GM21717 (cell line): ENCODE measurements at regions not wholly inside any gene's neighbourhood (a gene's known extent, or its start where the extent isn't known, plus 50 kb on each side); places are given as distances from the start of the nearest gene placed in this dataset.

Experiments
- ATAC-seq: cut with Tn5 transposase; IDR thresholded peaks from one replicate; pipeline ENCODE4 v1.9.1; 2021; ENCODE audit warnings: mild to moderate bottlenecking, moderate library complexity; ENCODE audit not compliant: unreplicated experiment

DNA sequence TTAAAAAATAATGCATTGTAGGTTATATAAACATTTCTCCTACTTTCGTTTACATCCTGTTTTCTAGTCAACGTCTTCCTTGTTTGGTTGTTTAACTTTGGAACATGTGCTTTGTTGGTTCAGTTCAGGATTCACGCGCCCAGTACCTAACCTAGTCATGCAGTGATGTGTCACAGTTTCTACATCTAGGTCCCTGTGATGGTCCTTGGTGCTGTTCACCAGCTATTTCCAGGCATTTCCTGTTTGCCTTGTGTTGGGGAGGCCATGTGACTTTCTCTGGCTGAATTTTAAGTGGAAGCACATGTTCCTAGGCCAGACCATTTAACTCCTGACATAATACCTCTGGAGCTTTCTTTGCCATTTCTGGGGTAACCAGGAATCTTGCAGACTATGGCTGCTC lies 292.3 kb downstream of the SMARCA2 start:
- no peak for ATAC-seq

DNA sequence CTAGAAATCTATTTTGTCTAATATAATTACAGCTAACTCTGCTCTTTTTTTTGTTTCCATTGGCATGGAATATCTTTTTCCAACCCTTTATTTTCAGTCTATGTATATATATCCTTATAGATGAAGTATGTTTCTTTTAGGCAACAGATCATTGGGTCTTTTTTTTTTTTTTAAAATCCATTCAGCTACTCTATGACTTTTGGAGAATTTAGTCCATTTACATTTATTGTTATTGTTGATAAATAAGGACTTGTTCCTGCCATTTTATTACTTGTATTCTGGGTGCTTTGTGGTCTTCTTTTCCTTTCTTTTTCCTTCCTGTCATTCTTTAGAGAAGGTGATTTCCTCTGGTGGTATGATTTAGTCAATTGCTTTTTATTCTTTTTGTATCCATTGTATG lies 296.8 kb downstream of the SMARCA2 start:
- ATAC-seq = no peak

GRCh38 chr9:2313512-2313911 lies 298.4 kb downstream of the SMARCA2 start:
- no peak for ATAC-seq

GRCh38 chr9:2317591-2317990 lies 302.4 kb downstream of the SMARCA2 start:
- ATAC-seq = no peak

- ATAC-seq = no peak
These were observed 302.2 kb upstream of the VLDLR start for GRCh38 chr9:2319421-2319820.

GRCh38 chr9:2320114-2320513 lies 301.5 kb upstream of the VLDLR start:
- no peak for ATAC-seq

DNA sequence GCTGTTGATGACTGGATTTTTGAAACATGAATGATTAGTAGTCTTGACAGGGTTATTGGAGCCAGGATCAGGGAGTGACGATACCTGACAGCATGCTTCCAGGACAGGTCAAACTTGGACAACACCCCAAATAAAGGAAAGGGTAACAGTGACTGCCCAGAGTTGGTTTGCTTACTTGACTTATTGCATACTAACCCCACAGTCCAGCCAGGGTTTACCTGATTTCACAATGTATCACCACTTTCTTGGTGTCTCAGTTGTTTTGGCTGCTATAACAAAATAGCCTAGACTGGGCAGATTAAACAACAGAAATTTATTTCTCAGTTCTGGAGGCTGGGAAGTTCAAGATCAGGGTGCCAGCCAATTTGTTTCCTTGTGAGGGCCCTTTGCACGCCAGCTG lies 301.0 kb upstream of the VLDLR start:
- no peak for ATAC-seq

- no peak for ATAC-seq
These were observed 300.0 kb upstream of the VLDLR start for GRCh38 chr9:2321523-2322148.

DNA sequence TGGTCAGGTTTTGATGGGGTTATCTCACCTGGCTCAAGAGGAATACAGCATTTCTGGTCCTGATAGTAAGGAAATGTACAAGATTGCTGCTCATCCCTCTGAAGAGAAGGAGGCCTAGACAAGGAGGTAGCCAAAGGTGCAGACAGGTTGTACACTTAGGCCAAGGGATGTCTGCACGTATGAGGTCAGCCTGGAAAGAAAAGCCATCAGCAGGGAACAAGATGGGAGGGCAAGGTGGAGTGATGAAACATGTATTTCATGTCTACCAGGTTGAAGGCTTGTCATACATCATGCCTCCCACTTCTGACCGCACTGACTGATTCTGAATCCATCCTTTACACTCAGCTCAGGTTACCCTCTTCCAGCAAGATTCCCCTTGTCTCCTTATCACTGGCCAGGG lies 296.8 kb upstream of the VLDLR start:
- ATAC-seq = no peak

DNA sequence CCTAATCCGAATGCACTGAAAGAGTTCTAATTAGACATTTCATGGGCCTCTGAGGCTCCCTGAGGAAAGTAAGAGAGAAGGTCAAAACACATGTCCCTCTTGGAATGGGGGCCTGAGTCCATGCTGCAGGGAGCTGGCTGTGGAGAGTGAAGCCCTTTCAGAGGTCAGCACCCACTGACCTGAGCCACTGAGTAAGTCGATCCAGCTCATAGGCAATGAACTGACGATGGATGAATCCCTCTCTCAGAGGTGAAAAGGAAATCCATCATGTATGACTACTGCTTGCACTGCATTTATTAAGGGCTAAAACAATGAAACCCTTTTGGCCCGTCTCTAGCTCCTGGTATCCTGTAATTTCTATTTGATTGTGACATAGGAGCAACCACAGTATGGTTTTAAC lies 288.9 kb upstream of the VLDLR start:
- ATAC-seq = no peak

DNA sequence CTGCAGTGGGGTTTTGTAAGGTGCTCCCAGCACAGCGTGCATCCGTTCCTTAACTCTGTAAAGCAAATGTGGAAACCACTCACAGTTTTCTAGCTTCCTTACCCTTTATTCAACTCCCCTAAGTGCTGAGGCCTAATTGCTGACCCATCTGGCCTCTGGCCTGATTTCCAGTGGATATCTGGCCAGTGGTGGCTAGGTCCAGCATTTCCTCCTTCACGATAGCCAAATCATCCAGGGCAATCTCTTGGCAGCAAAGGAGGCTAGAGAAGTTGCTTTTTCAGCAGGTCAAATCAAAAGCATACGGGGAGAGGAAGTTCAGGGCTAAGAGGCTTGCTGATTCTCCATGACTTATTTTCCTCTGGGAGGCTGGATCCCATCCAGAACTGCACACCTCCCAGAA lies 286.3 kb upstream of the VLDLR start:
- ATAC-seq = no peak

- ATAC-seq = no peak
These were observed 285.5 kb upstream of the VLDLR start for GRCh38 chr9:2336055-2336454.

DNA sequence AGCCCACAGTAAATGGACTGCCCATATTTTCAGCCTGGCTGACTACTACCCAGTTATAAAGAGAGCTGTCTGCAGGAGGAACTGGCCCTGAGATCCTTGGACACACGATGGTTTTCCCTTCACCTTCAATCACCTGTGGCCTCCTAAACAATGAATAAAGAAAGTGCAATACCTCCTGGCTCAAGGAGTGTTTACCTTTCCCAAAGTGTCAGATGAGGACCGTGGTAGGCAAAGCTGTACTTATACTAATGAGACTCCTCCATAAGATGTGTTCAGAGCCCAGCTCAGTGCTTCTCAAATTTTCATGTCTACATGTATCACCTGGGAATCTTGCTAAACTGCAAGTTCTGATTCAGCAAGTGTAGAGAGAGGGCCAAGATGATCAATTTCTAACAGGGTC lies 284.5 kb upstream of the VLDLR start:
- no peak for ATAC-seq

DNA sequence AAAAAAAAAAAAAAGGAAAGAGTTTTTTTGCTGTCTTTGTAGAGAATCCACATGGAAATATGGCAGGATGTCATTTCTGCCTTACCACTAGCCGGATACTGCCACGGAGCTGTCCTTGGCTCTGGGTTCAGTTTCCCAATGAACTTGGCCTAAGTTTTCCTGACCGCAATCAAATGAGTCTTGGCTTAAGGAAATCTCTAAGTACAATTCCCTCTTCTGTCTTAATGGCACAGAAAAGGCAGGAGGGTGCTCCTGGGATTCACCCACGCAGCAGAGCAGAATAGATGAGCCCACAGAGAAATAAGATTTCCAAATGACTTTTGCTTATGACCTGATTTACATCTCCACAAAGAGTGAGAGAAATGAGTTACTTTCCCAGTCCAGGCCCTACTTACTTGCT lies 284.0 kb upstream of the VLDLR start:
- ATAC-seq = no peak

- ATAC-seq = no peak
These were observed 282.7 kb upstream of the VLDLR start for GRCh38 chr9:2338777-2339365.

GRCh38 chr9:2339416-2339815 lies 282.2 kb upstream of the VLDLR start:
- no peak for ATAC-seq

DNA sequence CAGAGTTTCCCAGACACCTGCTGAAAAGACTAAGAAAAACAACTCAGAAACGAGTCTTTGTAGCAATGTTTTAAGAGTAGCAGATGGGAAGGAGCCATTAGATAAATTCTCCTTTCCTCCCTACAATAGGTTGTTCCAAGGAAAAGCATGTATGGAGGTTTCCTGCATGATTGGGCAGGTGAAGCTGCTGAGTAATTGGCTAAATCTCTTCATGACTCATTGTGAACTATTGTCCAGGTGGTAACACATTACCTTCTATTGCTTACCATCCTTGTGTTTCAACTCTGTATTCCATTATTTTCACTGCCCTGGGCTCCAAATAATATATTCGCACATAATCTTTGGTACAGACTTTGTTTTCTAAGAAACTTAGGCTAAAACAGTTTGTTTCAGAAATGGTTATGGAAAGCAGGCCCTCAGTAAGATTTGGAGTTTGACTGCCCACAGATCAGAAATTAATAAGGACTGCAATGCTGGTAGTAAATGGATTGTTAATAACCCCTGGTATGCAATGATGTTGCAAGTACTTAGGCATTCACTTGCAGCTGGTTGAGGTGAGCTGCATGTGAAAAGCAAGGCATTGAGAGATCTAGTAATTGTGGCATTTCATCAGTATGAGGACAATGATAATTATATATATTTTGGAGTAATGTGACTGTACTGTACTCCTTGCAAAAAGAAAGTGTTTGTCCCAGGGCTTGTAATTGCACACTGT lies 281.4 kb upstream of the VLDLR start:
- no peak for ATAC-seq

GRCh38 chr9:2341126-2341525 lies 280.5 kb upstream of the VLDLR start:
- ATAC-seq = no peak

DNA sequence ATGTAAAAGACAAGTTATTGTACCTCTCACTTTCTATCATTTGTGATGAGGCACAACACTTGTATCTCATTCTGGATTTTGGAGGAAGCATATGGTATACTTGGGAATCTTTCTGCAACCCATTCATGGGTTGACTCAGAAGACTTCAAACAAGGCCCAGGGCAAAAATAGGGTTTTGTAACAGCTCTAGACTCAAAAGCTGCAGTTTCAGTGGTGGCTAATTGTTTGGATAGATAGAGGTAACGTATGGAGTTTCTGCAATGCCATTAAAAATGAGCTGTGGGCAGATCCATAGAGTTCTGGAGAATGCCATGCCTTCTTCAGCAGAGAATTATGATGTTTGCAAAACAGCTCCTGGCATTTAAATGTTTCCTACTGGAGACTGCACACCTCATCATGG lies 279.6 kb upstream of the VLDLR start:
- no peak for ATAC-seq

DNA sequence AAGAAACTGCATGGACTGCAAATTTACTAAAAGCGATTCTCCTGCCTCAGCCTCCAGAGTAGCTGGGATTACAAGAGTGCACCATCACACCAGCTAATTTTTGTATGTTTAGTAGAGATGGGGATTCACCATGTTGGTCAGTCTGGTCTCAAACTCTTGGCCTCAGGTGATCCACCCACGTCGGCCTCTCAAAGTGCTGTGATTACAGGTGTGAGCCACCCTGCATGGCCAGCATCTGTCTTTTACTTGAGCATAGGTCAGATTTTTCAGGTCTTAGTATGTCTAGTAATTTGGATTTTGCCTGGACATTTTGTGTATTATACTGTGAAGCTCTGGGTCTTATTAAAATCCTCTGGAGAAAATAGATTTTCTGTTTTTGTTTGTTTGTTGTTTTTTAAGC lies 277.8 kb upstream of the VLDLR start:
- no peak for ATAC-seq

- ATAC-seq = no peak
These were observed 277.2 kb upstream of the VLDLR start for GRCh38 chr9:2344436-2344835.

- no peak for ATAC-seq
These were observed 276.6 kb upstream of the VLDLR start for GRCh38 chr9:2345013-2345412.
